NT2/D1 (cell line): ENCODE measurements at regions not wholly inside any gene's neighbourhood (a gene's known extent, or its start where the extent isn't known, plus 50 kb on each side); places are given as distances from the start of the nearest gene placed in this dataset.

Experiments
- DNase-seq: peaks from one replicate; pipeline ENCODE4 v3.0.0-alpha.2; 2011; ENCODE audit warnings: low read depth, low spot score
- H3K27me3 ChIP-seq: 2 replicates; pipeline ENCODE4 v1.6.0; 2011; ENCODE audit warnings: mild to moderate bottlenecking; ENCODE audit not compliant: insufficient read length, insufficient read depth
- H3K36me3 ChIP-seq: 2 replicates; pipeline ENCODE4 v1.6.1; 2011; ENCODE audit warnings: mild to moderate bottlenecking, low read length, mixed read lengths; ENCODE audit not compliant: insufficient read depth, insufficient read length
- H3K4me1 ChIP-seq: 2 replicates; pipeline ENCODE4 v1.5.1; 2011; ENCODE audit not compliant: insufficient read depth, insufficient read length
- H3K4me3 ChIP-seq: 2 replicates; pipeline ENCODE4 v1.5.1; 2011; ENCODE audit warnings: low read depth; ENCODE audit not compliant: insufficient read length
- H3K9ac ChIP-seq: 2 replicates; pipeline ENCODE4 v1.6.0; 2011; ENCODE audit warnings: low read depth; ENCODE audit not compliant: insufficient read length
- H3K9me3 ChIP-seq: 2 replicates; pipeline ENCODE4 v1.5.1; 2011; ENCODE audit warnings: mild to moderate bottlenecking, low read length; ENCODE audit not compliant: insufficient read depth
- SUZ12 ChIP-seq: IDR thresholded peaks from 2 replicates; pipeline ENCODE4 v1.6.1; 2011; ENCODE audit not compliant: insufficient read length, insufficient read depth; ENCODE audit errors: extremely low read depth
- YY1 ChIP-seq: IDR thresholded peaks from 2 replicates; pipeline ENCODE4 v1.6.1; 2011; ENCODE audit not compliant: insufficient read length, insufficient read depth
- ZNF274 ChIP-seq: IDR thresholded peaks from 2 replicates; pipeline ENCODE4 v1.6.1; 2011; ENCODE audit warnings: mild to moderate bottlenecking, low read depth, low read length

DNA sequence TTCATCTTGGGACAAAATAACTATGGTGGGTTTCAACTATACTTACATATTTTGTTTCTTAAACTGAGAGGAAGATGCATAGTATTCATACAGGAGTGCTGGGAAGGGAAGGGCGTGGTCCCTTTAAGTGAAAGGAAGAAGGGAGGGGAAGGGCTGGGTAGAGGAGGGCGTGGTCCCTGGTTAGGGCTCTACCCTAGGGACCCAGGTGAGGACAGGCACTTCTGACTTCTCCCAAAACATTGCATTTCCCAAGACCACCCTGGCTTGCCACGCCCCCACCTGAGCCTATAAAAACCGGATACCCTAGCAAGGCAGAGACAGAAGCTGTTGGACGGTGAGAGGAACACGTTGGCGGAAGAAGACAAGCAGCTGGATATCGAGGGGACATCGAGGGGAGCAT lies 157.6 kb upstream of the PLXNA4 start:
- H3K27me3 ChIP-seq = no peaks in the 10 kb centered on the region
- no peaks in the 10 kb centered on the region for H3K9me3 ChIP-seq
- TF ChIP-seq SUZ12 (no peak), YY1 (no peak), ZNF274 (no peak)
- DNase-seq = no peak
- H3K4me3 ChIP-seq = no peak overlapping the region
- H3K4me1 ChIP-seq = no peaks in the 10 kb centered on the region
- H3K36me3 ChIP-seq = no peaks in the 10 kb centered on the region
- H3K9ac ChIP-seq = no peak overlapping the region

DNA sequence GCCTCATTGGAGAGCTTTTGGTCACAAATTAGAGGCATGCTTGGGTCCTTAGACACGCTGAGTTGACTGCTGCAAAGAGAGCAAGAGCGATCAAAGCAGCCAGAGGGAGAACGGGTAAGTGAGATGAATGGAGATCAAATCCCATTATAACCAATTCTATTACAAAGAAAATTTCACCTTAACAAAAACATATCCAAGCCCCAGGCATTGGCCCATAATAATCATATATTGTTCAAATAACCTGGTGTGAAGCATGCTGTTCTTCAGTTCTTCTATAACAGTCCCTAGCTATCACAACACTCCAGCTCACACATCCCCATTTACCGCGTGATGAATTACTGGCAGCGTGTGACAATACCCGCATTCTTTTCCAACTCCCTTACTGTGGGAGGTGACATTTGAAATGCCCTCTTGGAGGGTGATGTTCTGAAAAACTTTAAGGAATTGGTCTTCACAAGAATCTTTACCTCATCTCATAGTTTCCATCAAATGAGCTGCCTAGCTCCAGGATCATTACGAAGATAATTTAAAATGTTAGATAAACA lies 156.1 kb upstream of the PLXNA4 start:
- no peak overlapping the region for H3K9ac ChIP-seq
- TF ChIP-seq SUZ12 = no peak
- no peak for TF ChIP-seq ZNF274
- TF ChIP-seq YY1 = no peak
- H3K4me1 ChIP-seq = no peaks in the 10 kb centered on the region
- no peaks in the 10 kb centered on the region for H3K36me3 ChIP-seq
- H3K9me3 ChIP-seq = no peaks in the 10 kb centered on the region
- no peak for DNase-seq
- H3K27me3 ChIP-seq = no peaks in the 10 kb centered on the region
- no peak overlapping the region for H3K4me3 ChIP-seq

DNA sequence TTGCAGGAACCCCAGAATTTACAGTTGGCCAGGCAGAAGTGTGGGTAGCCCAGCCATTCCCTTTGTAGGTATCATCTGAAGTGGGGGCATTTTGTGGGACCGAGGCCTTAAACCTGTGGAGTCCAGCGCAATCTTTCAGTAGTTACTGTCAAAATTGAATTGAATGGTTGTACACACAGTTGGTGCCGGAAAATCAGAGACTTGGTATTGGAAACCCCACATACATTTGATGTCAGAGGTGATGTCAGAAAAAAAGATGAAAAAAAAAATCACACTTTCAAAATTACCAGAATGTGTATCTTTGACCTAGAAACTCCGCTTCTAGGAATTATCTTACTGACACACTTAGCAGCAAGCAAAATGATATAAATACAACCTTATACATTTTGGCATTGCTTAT lies 153.8 kb upstream of the PLXNA4 start:
- Histone ChIP-seq H3K9me3 (no peaks in the 10 kb centered on the region), H3K4me3 (no peak overlapping the region), H3K27me3 (no peaks in the 10 kb centered on the region), H3K4me1 (no peaks in the 10 kb centered on the region), H3K9ac (no peak overlapping the region), H3K36me3 (no peaks in the 10 kb centered on the region)
- no peak for DNase-seq
- TF ChIP-seq YY1 (no peak), ZNF274 (no peak), SUZ12 (no peak)

DNA sequence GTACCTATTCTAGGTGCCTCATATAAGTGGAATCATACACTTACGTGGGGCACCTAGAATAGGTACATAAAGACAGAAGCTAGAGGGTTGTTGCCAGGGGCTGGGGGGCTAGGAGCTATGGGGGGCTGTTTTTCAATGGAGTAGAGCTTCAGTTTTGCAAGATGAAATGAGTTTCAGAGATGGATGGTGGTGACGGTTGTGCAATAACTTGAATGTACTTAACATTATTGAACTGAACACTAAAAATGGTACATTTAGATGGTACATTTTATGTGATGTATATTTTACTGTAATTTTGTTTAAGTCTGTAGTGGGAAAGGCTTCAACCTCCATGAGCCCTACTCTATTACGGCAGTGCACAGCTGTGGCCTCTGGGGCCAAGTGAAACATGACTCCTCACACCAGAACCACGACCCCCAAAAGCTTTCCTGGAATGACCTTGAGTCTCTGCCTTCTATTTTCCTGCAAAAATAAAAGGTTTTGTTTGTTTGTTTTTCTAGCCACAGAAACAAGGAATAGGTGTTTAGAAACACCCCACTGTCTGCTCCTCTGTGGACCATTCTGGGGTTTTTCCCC lies 147.3 kb upstream of the PLXNA4 start:
- H3K27me3 ChIP-seq = no peaks in the 10 kb centered on the region
- no peak overlapping the region for H3K9ac ChIP-seq
- H3K4me3 ChIP-seq = no peak overlapping the region
- TF ChIP-seq SUZ12 (no peak), YY1 (no peak), ZNF274 (no peak)
- H3K36me3 ChIP-seq = no peaks in the 10 kb centered on the region
- no peak for DNase-seq
- H3K4me1 ChIP-seq = no peaks in the 10 kb centered on the region
- no peaks in the 10 kb centered on the region for H3K9me3 ChIP-seq

DNA sequence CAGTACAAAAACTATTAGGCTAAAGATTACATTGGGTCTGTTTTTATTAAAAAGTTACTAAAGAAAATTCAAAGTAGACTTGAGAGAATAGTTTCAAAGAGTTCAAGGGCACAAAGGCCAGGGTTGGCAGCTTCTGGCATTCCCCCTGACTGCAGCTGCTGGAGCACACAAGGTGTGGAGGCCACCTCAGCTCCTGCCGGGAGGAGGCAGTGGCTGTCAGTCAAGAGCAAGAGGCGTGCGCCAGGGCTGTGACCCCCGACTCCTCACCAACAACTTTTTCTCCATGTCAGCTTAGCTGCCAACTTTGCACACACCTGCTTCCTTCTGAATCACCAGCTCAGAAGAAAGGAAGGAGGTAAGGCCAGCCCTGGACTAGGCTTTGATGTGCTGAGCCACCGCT lies 144.6 kb upstream of the PLXNA4 start:
- Histone ChIP-seq H3K4me3 (no peak overlapping the region), H3K4me1 (no peaks in the 10 kb centered on the region), H3K9ac (no peak overlapping the region), H3K36me3 (no peaks in the 10 kb centered on the region), H3K9me3 (no peaks in the 10 kb centered on the region), H3K27me3 (no peaks in the 10 kb centered on the region)
- TF ChIP-seq YY1 (no peak), ZNF274 (no peak), SUZ12 (no peak)
- DNase-seq = no peak

DNA sequence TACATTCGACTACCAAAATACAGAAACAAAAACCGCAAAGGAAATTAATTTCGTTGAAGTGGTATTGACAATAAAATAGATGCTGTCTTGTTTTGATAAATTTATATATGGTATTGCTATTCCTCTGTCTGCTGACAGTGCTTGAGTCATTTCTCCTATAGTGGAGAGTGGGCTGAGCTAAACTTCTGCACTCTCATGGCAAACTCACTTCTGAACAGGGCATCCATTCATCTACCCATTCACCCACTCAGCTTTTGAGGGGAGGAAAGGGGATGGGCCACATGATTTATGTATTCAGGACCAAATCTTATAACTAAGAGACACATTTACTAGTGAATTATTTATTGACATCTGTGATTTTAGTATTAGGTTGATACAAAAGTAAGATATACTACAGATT lies 137.6 kb upstream of the PLXNA4 start:
- no peak for TF ChIP-seq SUZ12
- TF ChIP-seq ZNF274 = no peak
- no peak for TF ChIP-seq YY1
- Histone ChIP-seq H3K4me3 (no peak overlapping the region), H3K36me3 (no peaks in the 10 kb centered on the region), H3K9me3 (no peaks in the 10 kb centered on the region), H3K9ac (no peak overlapping the region), H3K27me3 (no peaks in the 10 kb centered on the region), H3K4me1 (no peaks in the 10 kb centered on the region)
- no peak for DNase-seq

DNA sequence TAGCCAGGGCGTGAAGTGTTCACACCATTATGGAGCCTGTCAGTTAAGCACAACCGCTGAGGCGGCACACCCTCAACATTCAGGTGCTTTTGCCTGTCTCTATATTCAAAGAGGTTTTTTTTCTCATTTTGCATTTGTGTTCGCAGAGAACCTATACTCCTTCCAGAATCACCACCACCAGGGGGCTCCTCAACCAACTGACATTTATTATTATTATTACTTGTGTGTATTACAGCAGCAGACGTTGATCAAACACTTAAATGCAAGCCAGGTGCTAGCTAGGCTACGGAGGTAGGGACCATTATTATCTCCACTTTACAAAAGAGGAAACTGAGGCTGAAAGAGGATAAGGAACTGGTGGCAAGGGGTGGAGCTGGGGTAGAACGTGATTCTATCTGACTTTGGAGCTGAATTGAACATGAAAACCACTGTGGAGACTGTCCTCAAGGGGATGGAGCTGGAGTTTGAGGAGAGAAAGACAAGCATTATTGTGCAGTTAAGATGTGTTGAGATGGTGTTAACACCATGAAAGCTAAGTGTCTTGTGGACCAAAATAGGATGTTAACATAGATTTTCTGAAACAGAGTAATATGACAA lies 133.8 kb upstream of the PLXNA4 start:
- Histone ChIP-seq H3K9ac (no peak overlapping the region), H3K36me3 (no peaks in the 10 kb centered on the region), H3K27me3 (no peaks in the 10 kb centered on the region), H3K4me1 (no peaks in the 10 kb centered on the region), H3K4me3 (no peak overlapping the region), H3K9me3 (no peaks in the 10 kb centered on the region)
- no peak for DNase-seq
- TF ChIP-seq ZNF274 (no peak), YY1 (no peak), SUZ12 (no peak)
